OCI-LY3 (cell line): ENCODE measurements at regions not wholly inside any gene's neighbourhood (a gene's known extent, or its start where the extent isn't known, plus 50 kb on each side); places are given as distances from the start of the nearest gene placed in this dataset.

Experiments used
- H2AFZ ChIP-seq: fragments of 200-600, 300-600 bp; shearing (Covaris generic); 2 replicates; pipeline ENCODE4 v1.6.0; 2014; ENCODE audit warnings: antibody characterized with exemption, low read depth, low read length
- H3K27ac ChIP-seq: fragments of 200-600, 300-600 bp; sonication (generic); 2 replicates; pipeline ENCODE4 v1.5.1; 2014; ENCODE audit warnings: mild to moderate bottlenecking, low read length, moderate library complexity, mixed read lengths
- H3K27me3 ChIP-seq: fragments of 200-600, 300-600 bp; sonication (generic); 2 replicates; pipeline ENCODE4 v1.6.1; 2014; ENCODE audit warnings: low read depth, low read length, mixed read lengths
- H3K36me3 ChIP-seq: fragments of 200-600, 300-600 bp; sonication (generic); replicated peaks from 2 replicates; pipeline ENCODE3; 2014; ENCODE audit warnings: low read depth, low read length, mixed read lengths
- H3K4me1 ChIP-seq: fragments of 300-600, 200-600 bp; sonication (generic); 2 replicates; pipeline ENCODE4 v1.6.1; 2014; ENCODE audit warnings: low read length, mixed read lengths
- H3K4me2 ChIP-seq: fragments of 200-600, 300-600 bp; sonication (generic); 2 replicates; pipeline ENCODE4 v1.6.1; 2014; ENCODE audit warnings: low read length, mixed read lengths
- H3K4me3 ChIP-seq: fragments of 300-600, 200-600 bp; sonication (generic); 2 replicates; pipeline ENCODE4 v1.5.1; 2014; ENCODE audit warnings: antibody characterized with exemption, mild to moderate bottlenecking, low read length, moderate library complexity
- H3K79me2 ChIP-seq: fragments of 300-600, 200-600 bp; shearing (Covaris generic); 2 replicates; pipeline ENCODE4 v1.6.1; 2014; ENCODE audit warnings: mild to moderate bottlenecking, low read length, mixed read lengths
- H3K9ac ChIP-seq: fragments of 300-600, 200-600 bp; shearing (Covaris generic); 2 replicates; pipeline ENCODE4 v1.6.0; 2014; ENCODE audit warnings: mild to moderate bottlenecking, low read length, moderate library complexity
- H3K9me3 ChIP-seq: fragments of 200-600, 300-600 bp; shearing (Covaris generic); 2 replicates; pipeline ENCODE4 v1.6.1; 2014; ENCODE audit warnings: low read length, mixed read lengths; ENCODE audit not compliant: insufficient read depth
- H4K20me1 ChIP-seq: fragments of 200-600, 300-600 bp; sonication (generic); 2 replicates; pipeline ENCODE4 v1.6.1; 2016; ENCODE audit warnings: low read length, mixed read lengths; ENCODE audit not compliant: insufficient read depth
- EZH2phosphoT487 ChIP-seq: fragments of 200-600 bp; shearing (Covaris generic); IDR thresholded peaks from 2 replicates; pipeline ENCODE4 v1.6.1; 2018; ENCODE audit warnings: antibody characterized with exemption, mixed run types, low read depth
- TF ChIP-seq, protein P1 (sequence below): fragments of 200-600, 300-600 bp; sonication (generic); IDR thresholded peaks from 2 replicates; pipeline ENCODE4 v1.5.1; 2014; ENCODE audit warnings: antibody characterized with exemption, low read length, low read depth

DNA sequence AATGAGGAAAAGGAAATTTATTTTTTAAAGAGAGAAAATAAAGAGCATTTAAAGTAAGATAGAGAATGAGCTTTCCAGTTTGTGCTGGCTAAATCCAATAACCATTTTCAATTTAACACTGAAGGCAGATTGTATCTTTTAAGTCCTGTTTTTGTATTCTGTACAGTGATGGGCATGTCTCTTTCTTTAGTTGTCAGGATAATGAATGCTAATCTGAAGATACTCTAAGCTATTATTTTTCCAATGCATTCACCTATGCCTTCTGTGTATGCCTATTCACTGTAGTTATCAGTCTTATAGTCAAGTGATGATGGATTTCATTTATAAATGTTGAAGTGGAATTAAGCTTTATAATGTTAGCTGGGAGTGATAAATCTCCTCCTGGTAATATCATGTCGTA is 101.4 kb downstream of the DYNAP start:
- Histone ChIP-seq H3K79me2 (no peaks in the 10 kb centered on the region), H3K27me3 (no peaks in the 10 kb centered on the region), H3K4me2 (no peak overlapping the region), H3K27ac (no peak overlapping the region), H2AFZ (no peak overlapping the region), H3K4me3 (no peak overlapping the region), H3K36me3 (no peaks in the 10 kb centered on the region), H4K20me1 (no peaks in the 10 kb centered on the region), H3K9ac (no peak overlapping the region), H3K4me1 (no peaks in the 10 kb centered on the region), H3K9me3 (no peaks in the 10 kb centered on the region)
- TF ChIP-seq, protein P1, sequence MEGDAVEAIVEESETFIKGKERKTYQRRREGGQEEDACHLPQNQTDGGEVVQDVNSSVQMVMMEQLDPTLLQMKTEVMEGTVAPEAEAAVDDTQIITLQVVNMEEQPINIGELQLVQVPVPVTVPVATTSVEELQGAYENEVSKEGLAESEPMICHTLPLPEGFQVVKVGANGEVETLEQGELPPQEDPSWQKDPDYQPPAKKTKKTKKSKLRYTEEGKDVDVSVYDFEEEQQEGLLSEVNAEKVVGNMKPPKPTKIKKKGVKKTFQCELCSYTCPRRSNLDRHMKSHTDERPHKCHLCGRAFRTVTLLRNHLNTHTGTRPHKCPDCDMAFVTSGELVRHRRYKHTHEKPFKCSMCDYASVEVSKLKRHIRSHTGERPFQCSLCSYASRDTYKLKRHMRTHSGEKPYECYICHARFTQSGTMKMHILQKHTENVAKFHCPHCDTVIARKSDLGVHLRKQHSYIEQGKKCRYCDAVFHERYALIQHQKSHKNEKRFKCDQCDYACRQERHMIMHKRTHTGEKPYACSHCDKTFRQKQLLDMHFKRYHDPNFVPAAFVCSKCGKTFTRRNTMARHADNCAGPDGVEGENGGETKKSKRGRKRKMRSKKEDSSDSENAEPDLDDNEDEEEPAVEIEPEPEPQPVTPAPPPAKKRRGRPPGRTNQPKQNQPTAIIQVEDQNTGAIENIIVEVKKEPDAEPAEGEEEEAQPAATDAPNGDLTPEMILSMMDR = no peak
- TF ChIP-seq EZH2phosphoT487 = no peak

GRCh38 chr18:54696616-54697293 is 105.7 kb downstream of the DYNAP start:
- Histone ChIP-seq H3K9ac (no peak overlapping the region), H3K4me1 (no peaks in the 10 kb centered on the region), H3K9me3 (no peaks in the 10 kb centered on the region), H3K4me3 (no peak overlapping the region), H3K36me3 (no peaks in the 10 kb centered on the region), H3K27me3 (no peaks in the 10 kb centered on the region), H4K20me1 (no peaks in the 10 kb centered on the region), H2AFZ (no peak overlapping the region), H3K79me2 (no peaks in the 10 kb centered on the region), H3K27ac (no peak overlapping the region), H3K4me2 (no peak overlapping the region)
- TF ChIP-seq EZH2phosphoT487 = no peak
- TF ChIP-seq, protein P1 = no peak

GRCh38 chr18:54700580-54700979 is 109.5 kb downstream of the DYNAP start:
- H3K9me3 ChIP-seq = no peaks in the 10 kb centered on the region
- no peak overlapping the region for H3K4me3 ChIP-seq
- TF ChIP-seq, protein P1 = no peak
- TF ChIP-seq EZH2phosphoT487 = no peak
- H3K4me1 ChIP-seq = no peaks in the 10 kb centered on the region
- no peaks in the 10 kb centered on the region for H3K27me3 ChIP-seq
- H3K27ac ChIP-seq = no peak overlapping the region
- H2AFZ ChIP-seq = no peak overlapping the region
- no peaks in the 10 kb centered on the region for H3K79me2 ChIP-seq
- H3K36me3 ChIP-seq = no peaks in the 10 kb centered on the region
- no peak overlapping the region for H3K9ac ChIP-seq
- H3K4me2 ChIP-seq = no peak overlapping the region
- H4K20me1 ChIP-seq = no peaks in the 10 kb centered on the region

DNA sequence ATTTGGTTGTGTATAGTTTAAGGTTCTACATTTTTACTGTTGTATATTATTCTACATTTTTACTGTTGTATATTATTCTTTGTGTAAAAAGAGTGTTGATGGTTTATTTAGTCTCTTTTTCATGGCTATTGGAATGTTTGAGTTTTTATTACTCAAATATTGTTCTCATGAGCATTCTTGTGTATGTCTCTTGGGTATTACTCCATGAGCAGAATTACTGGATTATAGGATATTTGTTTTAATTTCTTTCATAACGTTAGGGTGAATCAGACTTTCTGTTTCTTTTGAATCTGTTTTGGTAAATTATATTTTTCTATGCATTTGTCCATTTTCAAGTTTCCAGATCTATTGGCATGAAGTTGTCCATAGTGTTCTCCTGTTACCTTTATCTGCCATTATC is 111.6 kb downstream of the DYNAP start:
- Histone ChIP-seq H3K27me3 (no peaks in the 10 kb centered on the region), H3K4me3 (no peak overlapping the region), H3K9me3 (no peaks in the 10 kb centered on the region), H4K20me1 (no peaks in the 10 kb centered on the region), H3K36me3 (no peaks in the 10 kb centered on the region), H3K79me2 (no peaks in the 10 kb centered on the region), H3K4me1 (no peaks in the 10 kb centered on the region), H3K4me2 (no peak overlapping the region), H2AFZ (no peak overlapping the region), H3K27ac (no peak overlapping the region), H3K9ac (no peak overlapping the region)
- TF ChIP-seq EZH2phosphoT487 = no peak
- TF ChIP-seq, protein P1 = no peak
